GM18951 (cell line): ENCODE measurements at regions not wholly inside any gene's neighbourhood (a gene's known extent, or its start where the extent isn't known, plus 50 kb on each side); places are given as distances from the start of the nearest gene placed in this dataset.
"Not testable (repeated sequence)": the region's sequence is repeated elsewhere in the genome, so short reads cannot be mapped to it uniquely, and the experiment has no call there.

Source experiments
- POLR2A ChIP-seq: IDR thresholded peaks from 4 replicates; pipeline ENCODE4 v1.6.1; 2011; ENCODE audit warnings: mild to moderate bottlenecking; ENCODE audit not compliant: insufficient read length, insufficient read depth; ENCODE audit errors: extremely low read depth
- in situ Hi-C: fragments of 300-500 bp; cut with MboI; formaldehyde crosslinking; loops from one replicate; pipeline ENCODE4 v1.12.0; 2022; ENCODE audit warnings: low sequenced_read_pairs, mixed read lengths, inconsistent platforms; ENCODE audit not compliant: unreplicated experiment

GRCh38 chr18:66873899-66874298 lies 270.0 kb upstream of the CDH19 start:
- in situ Hi-C loops: no loop called here
- TF ChIP-seq POLR2A: no peak

- in situ Hi-C loops: no loop called here
- TF ChIP-seq POLR2A: no peak
Measured at GRCh38 chr18:66872277-66872676, 268.4 kb upstream of the CDH19 start.

DNA sequence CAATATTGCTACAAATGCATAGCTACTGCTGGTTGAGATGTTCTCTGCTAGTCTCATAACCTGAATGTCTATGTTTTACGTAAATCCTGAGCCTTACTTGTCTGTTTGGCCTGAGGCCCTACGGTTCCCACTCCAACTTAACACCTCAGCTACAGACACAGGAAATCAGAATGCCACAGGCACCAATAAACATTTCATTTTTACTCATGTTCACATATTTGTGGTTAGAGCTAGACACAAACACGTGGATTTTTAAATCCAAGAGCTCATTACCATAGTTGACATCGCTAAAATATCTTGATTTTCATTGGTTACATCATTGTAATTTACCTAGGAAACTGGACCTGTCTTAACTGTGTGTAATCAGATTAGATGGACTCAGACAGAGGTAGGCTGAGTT lies 263.8 kb upstream of the CDH19 start:
- TF ChIP-seq POLR2A: no peak
- in situ Hi-C loops: no loop called here

GRCh38 chr18:66866427-66866940 lies 262.6 kb upstream of the CDH19 start:
- in situ Hi-C loops: not testable (repeated sequence)

- no peak for TF ChIP-seq POLR2A
Measured at GRCh38 chr18:66838340-66838987, 234.6 kb upstream of the CDH19 start.

GRCh38 chr18:66833646-66834045 lies 229.8 kb upstream of the CDH19 start:
- TF ChIP-seq POLR2A: no peak
- in situ Hi-C loops: no loop called here

More at GRCh38 chr18:66838340-66838987, 234.6 kb upstream of the CDH19 start:
- in situ Hi-C loops: no loop called here

- no peak for TF ChIP-seq POLR2A
- in situ Hi-C loops: no loop called here
Measured at GRCh38 chr18:66826211-66826610, 222.3 kb upstream of the CDH19 start.

DNA sequence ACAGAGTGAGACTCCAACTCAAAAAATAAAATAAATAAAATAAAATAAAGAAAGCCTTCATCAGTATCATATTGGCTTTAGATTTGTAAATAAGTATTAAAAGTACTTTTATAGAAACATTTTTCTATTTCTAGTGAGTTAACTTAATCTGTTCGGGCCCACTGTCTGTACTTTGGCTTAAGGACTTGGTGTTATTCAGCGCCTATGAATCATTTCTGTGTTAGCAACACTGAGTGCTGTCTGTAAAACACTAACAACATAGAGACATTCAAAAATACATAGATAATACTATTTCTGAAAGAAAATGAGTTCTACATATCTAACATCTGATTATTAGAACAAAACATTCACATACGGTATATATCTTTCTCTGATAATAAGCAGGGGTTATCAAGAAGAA lies 221.5 kb upstream of the CDH19 start:
- no peak for TF ChIP-seq POLR2A
- in situ Hi-C loops: no loop called here

DNA sequence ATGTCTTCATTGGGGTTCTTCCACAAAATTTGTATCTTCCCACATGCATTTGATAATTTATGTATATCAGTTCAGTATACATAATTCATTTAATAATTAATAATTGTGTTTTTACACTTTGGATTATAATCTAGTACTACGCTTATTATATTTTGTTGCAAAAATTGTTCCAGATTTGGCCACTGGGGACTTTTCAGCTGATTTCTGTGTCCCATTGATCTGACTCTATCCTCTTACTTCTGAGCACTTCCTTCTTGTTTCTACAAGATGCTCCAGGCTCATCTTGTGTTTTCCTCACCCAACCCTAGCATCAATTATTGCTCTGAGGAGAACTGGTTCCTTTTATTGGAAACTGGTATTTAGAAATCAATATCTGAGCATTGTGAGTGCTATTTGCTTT lies 215.3 kb upstream of the CDH19 start:
- in situ Hi-C loops: no loop called here
- no peak for TF ChIP-seq POLR2A

GRCh38 chr18:66813138-66813537 lies 209.2 kb upstream of the CDH19 start:
- in situ Hi-C loops: no loop called here
- TF ChIP-seq POLR2A: no peak

- no peak for TF ChIP-seq POLR2A
- in situ Hi-C loops: no loop called here
Measured at GRCh38 chr18:66795051-66795450, 191.2 kb upstream of the CDH19 start.

DNA sequence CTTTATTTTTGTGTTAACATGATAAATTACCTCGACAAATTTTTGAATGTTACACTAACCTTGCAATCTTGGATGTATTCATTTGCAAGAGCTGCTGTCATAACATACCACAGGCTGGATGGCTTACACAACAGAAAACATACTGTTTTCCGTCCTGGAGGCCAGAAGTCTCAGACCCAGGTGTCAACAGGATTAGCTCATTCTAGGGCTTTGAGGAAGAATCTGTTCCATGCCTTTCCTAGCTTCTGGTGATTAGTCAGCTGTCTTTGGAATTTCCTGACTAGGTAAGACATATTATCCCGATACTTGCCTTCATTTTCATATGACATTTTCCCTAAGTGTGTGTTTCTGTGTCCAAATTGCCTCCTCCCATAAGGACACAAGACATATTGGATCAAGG lies 188.6 kb upstream of the CDH19 start:
- no peak for TF ChIP-seq POLR2A
- in situ Hi-C loops: no loop called here

DNA sequence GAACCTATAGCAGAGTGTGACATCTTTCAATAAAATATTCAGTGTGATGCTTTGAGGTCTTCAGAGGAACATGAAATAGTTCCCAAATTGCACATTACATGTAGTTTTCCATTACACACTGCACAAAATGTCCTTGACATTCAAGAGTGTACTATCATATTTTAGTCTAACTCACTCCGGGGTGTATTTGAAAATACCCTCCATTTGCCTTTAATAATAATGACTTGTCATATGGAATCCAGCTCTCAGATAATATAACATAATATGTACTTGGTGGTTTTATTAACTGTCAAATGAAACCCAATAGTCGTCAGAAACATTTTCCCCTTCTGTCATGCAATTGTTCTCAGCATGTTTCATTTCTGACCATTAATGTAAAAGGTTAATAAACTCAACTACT lies 176.7 kb upstream of the CDH19 start:
- in situ Hi-C loops: no loop called here

GRCh38 chr18:66778048-66778447 lies 174.2 kb upstream of the CDH19 start:
- in situ Hi-C loops: no loop called here
- no peak for TF ChIP-seq POLR2A

More for the DNA sequence above, 176.7 kb upstream of the CDH19 start:
- TF ChIP-seq POLR2A: no peak

DNA sequence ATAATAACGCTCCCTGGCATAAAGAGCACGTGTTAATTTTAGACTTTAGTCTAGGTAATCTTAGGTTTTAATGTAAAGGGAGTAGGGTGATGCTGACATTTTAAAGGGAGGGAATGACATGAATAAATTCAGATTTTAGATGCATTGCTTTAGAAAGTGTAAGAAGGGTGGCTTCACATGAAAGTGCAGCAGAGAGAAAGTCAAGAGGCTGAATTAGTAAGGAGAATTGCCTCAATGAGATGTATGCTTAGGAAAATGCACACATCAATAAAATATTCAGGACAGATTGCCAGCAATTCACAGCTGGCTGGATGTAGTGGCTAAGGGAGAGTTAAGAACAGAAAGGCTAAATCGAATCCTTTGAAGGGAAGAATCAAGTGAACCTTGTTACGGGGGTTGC lies 165.5 kb upstream of the CDH19 start:
- in situ Hi-C loops: no loop called here
- no peak for TF ChIP-seq POLR2A

- in situ Hi-C loops: no loop called here
- TF ChIP-seq POLR2A: no peak
Measured at GRCh38 chr18:66764230-66764629, 160.3 kb upstream of the CDH19 start.
